ENCODE measurements at regions not wholly inside any gene's neighbourhood (a gene's known extent, or its start where the extent isn't known, plus 50 kb on each side); places are given as distances from the start of the nearest gene placed in this dataset.
"Not testable (repeated sequence)": the region's sequence is repeated elsewhere in the genome, so short reads cannot be mapped to it uniquely, and the experiment has no call there.

DNA sequence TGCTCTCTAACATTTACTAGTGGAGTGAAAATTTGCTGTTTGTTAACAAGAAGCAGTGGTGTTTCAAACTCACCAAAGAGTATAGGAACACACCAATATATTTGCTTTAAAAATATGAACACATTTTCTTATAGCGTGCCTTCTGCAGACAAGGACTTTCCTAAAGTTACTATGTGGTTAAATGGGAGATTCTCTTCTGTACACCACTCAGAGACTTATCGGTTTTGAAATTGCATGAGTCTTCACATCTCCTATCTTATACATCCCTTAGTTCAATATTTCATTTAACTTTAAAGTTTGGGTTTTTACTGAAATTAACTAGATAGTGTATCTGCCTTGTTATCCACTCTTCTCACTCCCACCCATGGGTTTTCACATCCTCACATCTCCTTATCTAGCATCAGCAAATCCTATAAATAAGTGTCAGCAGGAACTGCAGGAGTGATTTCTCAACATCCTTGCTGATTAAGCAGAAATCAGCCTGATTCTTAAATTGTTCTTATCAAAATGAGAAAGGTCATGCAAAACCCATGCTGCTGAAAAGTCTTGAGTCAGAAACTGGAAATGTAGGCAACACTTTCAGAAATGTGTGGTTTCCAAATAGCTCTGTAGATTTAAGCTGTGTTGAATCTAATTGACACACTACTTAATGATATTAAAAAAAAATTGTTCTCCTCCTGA lies 1075.6 kb upstream of the GJE1 start:
- Histone ChIP-seq H4K20me1 (ENCODE audit: insufficient read depth, low read length) (no peaks in the 10 kb centered on the region), H3K36me3 (ENCODE audit: insufficient read depth, low read length) (no peaks in the 10 kb centered on the region), H3K27me3 (ENCODE audit: insufficient read depth, low read length) (no peaks in the 10 kb centered on the region), H3K79me2 (ENCODE audit: insufficient read depth, low read length) (no peaks in the 10 kb centered on the region), H3K4me1 (ENCODE audit: insufficient read depth, low read length, severe bottlenecking) (no peaks in the 10 kb centered on the region), H3K9me2 (ENCODE audit: low read depth, low read length) (no peaks in the 10 kb centered on the region), H2AFZ (ENCODE audit: low read length) (no peak overlapping the region), H3K4me3 (ENCODE audit: low read depth, low read length, poor library complexity, severe bottlenecking) (no peak overlapping the region), H3K4me2 (ENCODE audit: low read length) (no peak overlapping the region), H3K27ac (ENCODE audit: low read depth, low read length, poor library complexity, severe bottlenecking) (no peak overlapping the region), H3K9me3 (ENCODE audit: low read length) (no peaks in the 10 kb centered on the region), H3F3A (ENCODE audit: insufficient read depth, low read length) (no peaks in the 10 kb centered on the region), H3K9ac (ENCODE audit: low read length) (no peak overlapping the region)
- no peak for TF ChIP-seq EZH2 (IDR thresholded peaks at IDR 0.05; ENCODE audit: borderline replicate concordance, low read length)
- TF ChIP-seq, protein P1, sequence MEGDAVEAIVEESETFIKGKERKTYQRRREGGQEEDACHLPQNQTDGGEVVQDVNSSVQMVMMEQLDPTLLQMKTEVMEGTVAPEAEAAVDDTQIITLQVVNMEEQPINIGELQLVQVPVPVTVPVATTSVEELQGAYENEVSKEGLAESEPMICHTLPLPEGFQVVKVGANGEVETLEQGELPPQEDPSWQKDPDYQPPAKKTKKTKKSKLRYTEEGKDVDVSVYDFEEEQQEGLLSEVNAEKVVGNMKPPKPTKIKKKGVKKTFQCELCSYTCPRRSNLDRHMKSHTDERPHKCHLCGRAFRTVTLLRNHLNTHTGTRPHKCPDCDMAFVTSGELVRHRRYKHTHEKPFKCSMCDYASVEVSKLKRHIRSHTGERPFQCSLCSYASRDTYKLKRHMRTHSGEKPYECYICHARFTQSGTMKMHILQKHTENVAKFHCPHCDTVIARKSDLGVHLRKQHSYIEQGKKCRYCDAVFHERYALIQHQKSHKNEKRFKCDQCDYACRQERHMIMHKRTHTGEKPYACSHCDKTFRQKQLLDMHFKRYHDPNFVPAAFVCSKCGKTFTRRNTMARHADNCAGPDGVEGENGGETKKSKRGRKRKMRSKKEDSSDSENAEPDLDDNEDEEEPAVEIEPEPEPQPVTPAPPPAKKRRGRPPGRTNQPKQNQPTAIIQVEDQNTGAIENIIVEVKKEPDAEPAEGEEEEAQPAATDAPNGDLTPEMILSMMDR (IDR thresholded peaks at IDR 0.05; ENCODE audit: low read length) = no peak

DNA sequence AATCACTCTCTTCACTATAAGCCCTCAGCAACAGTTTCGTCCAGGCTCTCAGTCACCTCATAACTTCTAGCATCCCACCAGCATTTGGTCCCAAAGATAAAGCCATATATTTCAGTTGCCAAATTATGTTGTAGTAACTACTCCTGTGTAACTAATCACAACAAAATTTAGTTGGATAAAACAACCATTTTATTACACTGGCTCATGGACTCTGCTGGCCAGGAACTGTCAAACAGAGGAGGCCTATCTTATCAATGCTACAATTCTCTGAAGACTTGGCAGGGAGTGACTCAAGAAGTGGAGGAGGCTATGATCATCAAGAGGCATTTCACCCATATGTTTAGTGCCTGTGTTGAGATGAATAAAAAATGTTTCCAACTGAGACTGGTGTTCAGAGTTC lies 1082.3 kb upstream of the GJE1 start:
- Histone ChIP-seq H3K36me3 (ENCODE audit: insufficient read depth, low read length) (no peaks in the 10 kb centered on the region), H3K79me2 (ENCODE audit: insufficient read depth, low read length) (no peaks in the 10 kb centered on the region), H3K4me2 (ENCODE audit: low read length) (no peak overlapping the region), H3K9me3 (ENCODE audit: low read length) (no peaks in the 10 kb centered on the region; the same call in 1 of the 2 replicates), H3K27me3 (ENCODE audit: insufficient read depth, low read length) (no peaks in the 10 kb centered on the region), H3K27ac (ENCODE audit: low read depth, low read length, poor library complexity, severe bottlenecking) (no peak overlapping the region), H3K9me2 (ENCODE audit: low read depth, low read length) (no peaks in the 10 kb centered on the region), H3K4me1 (ENCODE audit: insufficient read depth, low read length, severe bottlenecking) (no peaks in the 10 kb centered on the region), H3F3A (ENCODE audit: insufficient read depth, low read length) (no peaks in the 10 kb centered on the region), H2AFZ (ENCODE audit: low read length) (no peak overlapping the region), H3K9ac (ENCODE audit: low read length) (no peak overlapping the region), H4K20me1 (ENCODE audit: insufficient read depth, low read length) (no peaks in the 10 kb centered on the region), H3K4me3 (ENCODE audit: low read depth, low read length, poor library complexity, severe bottlenecking) (no peak overlapping the region)
- no peak for TF ChIP-seq EZH2 (IDR thresholded peaks at IDR 0.05; ENCODE audit: borderline replicate concordance, low read length)
- TF ChIP-seq, protein P1 (IDR thresholded peaks at IDR 0.05; ENCODE audit: low read length) = no peak

DNA sequence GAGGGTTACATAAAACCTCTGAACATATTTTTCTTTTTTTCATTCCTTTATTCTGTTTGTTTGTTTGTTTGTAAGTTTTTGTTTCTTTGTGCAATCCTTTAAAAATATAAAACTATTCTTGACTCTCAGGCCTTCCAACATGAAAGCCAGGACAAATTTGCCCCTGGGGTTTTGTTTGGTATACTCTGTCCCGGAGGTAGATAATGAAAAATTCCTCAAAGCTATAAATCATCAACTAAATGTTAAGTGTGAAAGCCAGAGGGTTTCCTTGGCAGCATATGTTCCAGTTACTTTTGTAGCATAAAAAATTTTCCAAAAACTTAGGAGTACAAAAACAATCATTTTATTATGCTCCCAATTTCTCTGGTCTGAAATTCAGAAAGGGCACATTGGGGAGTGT lies 1084.3 kb upstream of the GJE1 start:
- H3K27ac ChIP-seq (ENCODE audit: low read depth, low read length, poor library complexity, severe bottlenecking) = no peak overlapping the region
- H3K9me3 ChIP-seq (ENCODE audit: low read length) = no peaks in the 10 kb centered on the region; the same call in 1 of the 2 replicates
- no peaks in the 10 kb centered on the region for H3K79me2 ChIP-seq (ENCODE audit: insufficient read depth, low read length)
- H4K20me1 ChIP-seq (ENCODE audit: insufficient read depth, low read length) = no peaks in the 10 kb centered on the region
- no peaks in the 10 kb centered on the region for H3F3A ChIP-seq (ENCODE audit: insufficient read depth, low read length)
- no peak overlapping the region for H2AFZ ChIP-seq (ENCODE audit: low read length)
- H3K27me3 ChIP-seq (ENCODE audit: insufficient read depth, low read length) = no peaks in the 10 kb centered on the region
- H3K9ac ChIP-seq (ENCODE audit: low read length) = no peak overlapping the region
- H3K4me2 ChIP-seq (ENCODE audit: low read length) = no peak overlapping the region
- H3K4me3 ChIP-seq (ENCODE audit: low read depth, low read length, poor library complexity, severe bottlenecking) = no peak overlapping the region
- H3K36me3 ChIP-seq (ENCODE audit: insufficient read depth, low read length) = no peaks in the 10 kb centered on the region
- no peaks in the 10 kb centered on the region for H3K9me2 ChIP-seq (ENCODE audit: low read depth, low read length)
- H3K4me1 ChIP-seq (ENCODE audit: insufficient read depth, low read length, severe bottlenecking) = no peaks in the 10 kb centered on the region
- TF ChIP-seq EZH2 (IDR thresholded peaks at IDR 0.05; ENCODE audit: borderline replicate concordance, low read length) = no peak
- TF ChIP-seq, protein P1 (IDR thresholded peaks at IDR 0.05; ENCODE audit: low read length) = no peak

DNA sequence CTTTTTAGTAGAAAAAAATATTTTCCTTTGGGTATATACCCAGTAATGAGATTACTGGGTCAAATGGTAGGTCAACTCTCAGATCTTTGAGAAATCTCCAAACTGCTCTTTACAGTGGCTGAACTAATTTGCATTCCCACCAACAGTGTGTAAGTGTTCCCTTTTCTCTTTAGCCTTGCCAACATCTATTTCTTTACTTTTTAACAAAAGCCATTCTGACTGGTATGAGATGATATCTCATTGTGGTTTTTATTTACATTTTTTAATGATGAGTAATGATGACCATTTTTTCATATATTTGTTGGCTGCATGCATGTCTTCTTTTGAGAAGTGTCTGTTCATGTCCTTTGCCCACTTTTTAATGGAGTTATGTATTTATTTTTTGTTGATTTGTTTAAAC lies 1086.2 kb upstream of the GJE1 start:
- H3K9me2 ChIP-seq (ENCODE audit: low read depth, low read length); H3K4me1 ChIP-seq (ENCODE audit: insufficient read depth, low read length, severe bottlenecking); H3F3A ChIP-seq (ENCODE audit: insufficient read depth, low read length); H3K9me3 ChIP-seq (ENCODE audit: low read length); H3K27me3 ChIP-seq (ENCODE audit: insufficient read depth, low read length); H3K36me3 ChIP-seq (ENCODE audit: insufficient read depth, low read length); H3K4me2 ChIP-seq (ENCODE audit: low read length); H4K20me1 ChIP-seq (ENCODE audit: insufficient read depth, low read length); H2AFZ ChIP-seq (ENCODE audit: low read length); H3K9ac ChIP-seq (ENCODE audit: low read length); H3K27ac ChIP-seq (ENCODE audit: low read depth, low read length, poor library complexity, severe bottlenecking); H3K4me3 ChIP-seq (ENCODE audit: low read depth, low read length, poor library complexity, severe bottlenecking); H3K79me2 ChIP-seq (ENCODE audit: insufficient read depth, low read length): not testable (repeated sequence)
